Neural progenitor cell (in vitro differentiated cells): ENCODE measurements at regions not wholly inside any gene's neighbourhood (a gene's known extent, or its start where the extent isn't known, plus 50 kb on each side); places are given as distances from the start of the nearest gene placed in this dataset.

ENCODE experiments used
- DNase-seq: peaks from one replicate; pipeline ENCODE4 v3.0.0-alpha.2; 2016; ENCODE audit warnings: low spot score
- H2AFZ ChIP-seq: fragments of 200-600 bp; sonication (generic); replicated peaks from 2 replicates; pipeline ENCODE4 v1.6.1; 2016; ENCODE audit warnings: antibody characterized with exemption
- H3F3A ChIP-seq: fragments of 200-600 bp; sonication (generic); 2 replicates; pipeline ENCODE4 v1.6.1; 2016; ENCODE audit warnings: antibody characterized with exemption, low read depth
- H3K27ac ChIP-seq: fragments of 200-600 bp; sonication (generic); 2 replicates; pipeline ENCODE4 v1.5.1; 2016; ENCODE audit warnings: mild to moderate bottlenecking
- H3K27me3 ChIP-seq: fragments of 200-600 bp; sonication (generic); 2 replicates; pipeline ENCODE4 v1.6.1; 2016; ENCODE audit warnings: mild to moderate bottlenecking, moderate library complexity
- H3K36me3 ChIP-seq: fragments of 200-600 bp; sonication (generic); 2 replicates; pipeline ENCODE4 v1.5.1; 2016
- H3K4me1 ChIP-seq: fragments of 200-600 bp; sonication (generic); 2 replicates; pipeline ENCODE4 v1.6.1; 2016; ENCODE audit warnings: mixed run types
- H3K4me2 ChIP-seq: fragments of 200-600 bp; sonication (generic); 2 replicates; pipeline ENCODE4 v1.6.1; 2016
- H3K4me3 ChIP-seq: fragments of 200-600 bp; sonication (generic); 2 replicates; pipeline ENCODE4 v1.5.1; 2016
- H3K79me2 ChIP-seq: fragments of 200-600 bp; sonication (generic); 2 replicates; pipeline ENCODE4 v1.6.1; 2016; ENCODE audit warnings: low read depth
- H3K9ac ChIP-seq: fragments of 200-600 bp; sonication (generic); 2 replicates; pipeline ENCODE4 v1.6.1; 2016
- H3K9me3 ChIP-seq: fragments of 200-600 bp; sonication (generic); 2 replicates; pipeline ENCODE4 v1.5.1; 2016; ENCODE audit warnings: low read depth
- H4K20me1 ChIP-seq: fragments of 200-600 bp; sonication (generic); 2 replicates; pipeline ENCODE4 v1.6.1; 2016; ENCODE audit warnings: low read depth
- H3K27ac Mint-ChIP-seq: 3 replicates; pipeline ENCODE4 v1.8.0; 2021; ENCODE audit warnings: mixed read lengths
- H3K27me3 Mint-ChIP-seq: 2 replicates; pipeline ENCODE4 v1.8.0; 2022; ENCODE audit warnings: low read depth, mild to moderate bottlenecking, inconsistent platforms, moderate library complexity, mixed read lengths; ENCODE audit not compliant: insufficient read depth
- H3K36me3 Mint-ChIP-seq: 3 replicates; pipeline ENCODE4 v1.8.0; 2021; ENCODE audit warnings: mixed read lengths
- H3K4me1 Mint-ChIP-seq: 3 replicates; pipeline ENCODE4 v1.8.0; 2021; ENCODE audit warnings: mixed read lengths
- H3K4me3 Mint-ChIP-seq: 3 replicates; pipeline ENCODE4 v1.8.0; 2021; ENCODE audit warnings: mild to moderate bottlenecking, moderate library complexity, mixed read lengths
- H3K9me3 Mint-ChIP-seq: 3 replicates; pipeline ENCODE4 v1.8.0; 2020; ENCODE audit warnings: mixed read lengths
- EZH2 ChIP-seq: fragments of 200-600 bp; sonication (generic); IDR thresholded peaks from 2 replicates; pipeline ENCODE4 v1.6.1; 2017; ENCODE audit warnings: antibody characterized with exemption, mild to moderate bottlenecking, moderate library complexity
- EZH2phosphoT487 ChIP-seq: fragments of 200-600 bp; sonication (generic); IDR thresholded peaks from 2 replicates; pipeline ENCODE4 v1.6.1; 2017; ENCODE audit warnings: antibody characterized with exemption
- TF ChIP-seq, protein P1 (sequence below): fragments of 200-600 bp; sonication (generic); IDR thresholded peaks from 2 replicates; pipeline ENCODE4 v1.5.1; 2017; ENCODE audit warnings: antibody characterized with exemption, mild to moderate bottlenecking

- H3K4me3 ChIP-seq, result no peak overlapping the region
- H3K79me2 ChIP-seq, result no peaks in the 10 kb centered on the region
- no peak overlapping the region for H3K4me2 ChIP-seq
- Mint-ChIP-seq H3K27ac (no peak overlapping the region), H3K9me3 (no peaks in the 10 kb centered on the region), H3K4me1 (no peaks in the 10 kb centered on the region), H3K27me3 (no peaks in the 10 kb centered on the region), H3K36me3 (no peaks in the 10 kb centered on the region), H3K4me3 (no peak overlapping the region)
- H3K36me3 ChIP-seq, result no peaks in the 10 kb centered on the region
- no peak for DNase-seq
- H3K9me3 ChIP-seq, result no peaks in the 10 kb centered on the region
- H3K9ac ChIP-seq, result no peak overlapping the region
- H3K27me3 ChIP-seq, result no peaks in the 10 kb centered on the region
- H3K27ac ChIP-seq, result no peak overlapping the region
- H3F3A ChIP-seq, result no peaks in the 10 kb centered on the region
- H2AFZ ChIP-seq, result no peak overlapping the region
- TF ChIP-seq, protein P1, sequence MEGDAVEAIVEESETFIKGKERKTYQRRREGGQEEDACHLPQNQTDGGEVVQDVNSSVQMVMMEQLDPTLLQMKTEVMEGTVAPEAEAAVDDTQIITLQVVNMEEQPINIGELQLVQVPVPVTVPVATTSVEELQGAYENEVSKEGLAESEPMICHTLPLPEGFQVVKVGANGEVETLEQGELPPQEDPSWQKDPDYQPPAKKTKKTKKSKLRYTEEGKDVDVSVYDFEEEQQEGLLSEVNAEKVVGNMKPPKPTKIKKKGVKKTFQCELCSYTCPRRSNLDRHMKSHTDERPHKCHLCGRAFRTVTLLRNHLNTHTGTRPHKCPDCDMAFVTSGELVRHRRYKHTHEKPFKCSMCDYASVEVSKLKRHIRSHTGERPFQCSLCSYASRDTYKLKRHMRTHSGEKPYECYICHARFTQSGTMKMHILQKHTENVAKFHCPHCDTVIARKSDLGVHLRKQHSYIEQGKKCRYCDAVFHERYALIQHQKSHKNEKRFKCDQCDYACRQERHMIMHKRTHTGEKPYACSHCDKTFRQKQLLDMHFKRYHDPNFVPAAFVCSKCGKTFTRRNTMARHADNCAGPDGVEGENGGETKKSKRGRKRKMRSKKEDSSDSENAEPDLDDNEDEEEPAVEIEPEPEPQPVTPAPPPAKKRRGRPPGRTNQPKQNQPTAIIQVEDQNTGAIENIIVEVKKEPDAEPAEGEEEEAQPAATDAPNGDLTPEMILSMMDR, result no peak
- TF ChIP-seq EZH2phosphoT487 (no peak), EZH2 (no peak)
- H4K20me1 ChIP-seq, result no peaks in the 10 kb centered on the region
- peaks cover 18% of the 10 kb centered on the region for H3K4me1 ChIP-seq
Observed at GRCh38 chr10:59006511-59007306, 169.7 kb upstream of the PHYHIPL start.

DNA sequence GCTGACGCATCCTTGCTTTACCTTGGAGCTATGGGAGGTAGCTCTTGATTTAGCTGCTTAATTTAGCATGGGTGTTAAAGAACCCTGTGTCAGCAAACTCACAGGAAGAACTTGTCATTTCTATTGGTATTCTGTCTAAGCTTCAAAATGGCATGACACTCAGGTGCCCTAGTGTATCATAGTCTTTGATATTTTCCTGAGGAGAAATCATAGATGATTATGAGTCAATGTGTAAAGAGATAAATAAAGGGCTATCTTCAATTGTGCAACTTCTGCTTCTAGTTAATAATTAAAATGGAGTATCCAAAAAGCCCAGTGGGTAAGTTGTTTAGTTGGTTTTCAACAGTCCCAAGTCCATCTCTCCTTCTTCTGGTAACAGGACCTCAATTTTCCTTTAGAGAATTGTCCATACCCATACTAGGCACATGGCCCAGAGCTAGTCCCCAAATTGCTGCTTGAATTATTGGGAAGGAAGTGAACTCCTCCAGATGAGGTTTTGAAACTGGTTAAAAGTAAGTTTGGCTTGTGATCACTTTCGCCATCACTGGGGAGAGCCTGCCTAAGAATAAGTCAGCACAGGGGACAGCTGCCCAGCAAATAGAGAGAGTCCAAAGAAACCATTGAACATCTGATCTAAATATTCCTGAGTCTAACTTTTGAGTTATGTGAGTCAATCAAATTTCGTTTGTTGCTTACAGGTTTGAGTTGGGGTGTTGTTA is 169.0 kb upstream of the PHYHIPL start:
- H3K9me3 ChIP-seq, result no peaks in the 10 kb centered on the region
- no peaks in the 10 kb centered on the region for H3K27me3 Mint-ChIP-seq
- TF ChIP-seq EZH2, result no peak
- TF ChIP-seq, protein P1, result no peak
- no peak for TF ChIP-seq EZH2phosphoT487

GRCh38 chr10:59008452-59008851 is 168.0 kb upstream of the PHYHIPL start:
- Mint-ChIP-seq H3K36me3 (no peaks in the 10 kb centered on the region), H3K4me1 (no peaks in the 10 kb centered on the region), H3K27me3 (no peaks in the 10 kb centered on the region), H3K27ac (no peak overlapping the region), H3K4me3 (no peak overlapping the region), H3K9me3 (no peaks in the 10 kb centered on the region)
- H2AFZ ChIP-seq, result peak overlapping the region; percentile 73
- H3K9me3 ChIP-seq, result no peaks in the 10 kb centered on the region
- H3F3A ChIP-seq, result no peaks in the 10 kb centered on the region
- H3K9ac ChIP-seq, result no peak overlapping the region
- peaks cover 18% of the 10 kb centered on the region for H3K4me1 ChIP-seq
- H3K4me3 ChIP-seq, result no peak overlapping the region
- H3K27me3 ChIP-seq, result no peaks in the 10 kb centered on the region
- peak; percentile 17 for DNase-seq
- H3K27ac ChIP-seq, result no peak overlapping the region
- H4K20me1 ChIP-seq, result no peaks in the 10 kb centered on the region
- no peaks in the 10 kb centered on the region for H3K79me2 ChIP-seq
- H3K36me3 ChIP-seq, result no peaks in the 10 kb centered on the region
- H3K4me2 ChIP-seq, result no peak overlapping the region
- TF ChIP-seq, protein P1, result no peak
- no peak for TF ChIP-seq EZH2phosphoT487

More for the DNA sequence above, 169.0 kb upstream of the PHYHIPL start:
- Mint-ChIP-seq H3K27ac (no peak overlapping the region), H3K4me3 (no peak overlapping the region), H3K4me1 (no peaks in the 10 kb centered on the region), H3K36me3 (no peaks in the 10 kb centered on the region), H3K9me3 (no peaks in the 10 kb centered on the region)
- Histone ChIP-seq H3K79me2 (no peaks in the 10 kb centered on the region), H3K36me3 (no peaks in the 10 kb centered on the region), H3K9ac (no peak overlapping the region), H3K4me3 (no peak overlapping the region), H3K27me3 (no peaks in the 10 kb centered on the region), H3F3A (no peaks in the 10 kb centered on the region), H2AFZ (no peak overlapping the region), H3K27ac (no peak overlapping the region), H3K4me2 (no peak overlapping the region), H4K20me1 (no peaks in the 10 kb centered on the region), H3K4me1 (peaks cover 18% of the 10 kb centered on the region)
- DNase-seq, result no peak
